NCI-H82 treated with DMSO at 0.1 percent for 48 hours (cell line): ENCODE measurements at regions not wholly inside any gene's neighbourhood (a gene's known extent, or its start where the extent isn't known, plus 50 kb on each side); places are given as distances from the start of the nearest gene placed in this dataset.
"Not testable (repeated sequence)": the region's sequence is repeated elsewhere in the genome, so short reads cannot be mapped to it uniquely, and the experiment has no call there.

Experiments
- DNase-seq: peaks from one replicate; lab custom pipeline; 2025; ENCODE audit not compliant: unreplicated experiment; lab: John Stamatoyannopoulos, UW

DNA sequence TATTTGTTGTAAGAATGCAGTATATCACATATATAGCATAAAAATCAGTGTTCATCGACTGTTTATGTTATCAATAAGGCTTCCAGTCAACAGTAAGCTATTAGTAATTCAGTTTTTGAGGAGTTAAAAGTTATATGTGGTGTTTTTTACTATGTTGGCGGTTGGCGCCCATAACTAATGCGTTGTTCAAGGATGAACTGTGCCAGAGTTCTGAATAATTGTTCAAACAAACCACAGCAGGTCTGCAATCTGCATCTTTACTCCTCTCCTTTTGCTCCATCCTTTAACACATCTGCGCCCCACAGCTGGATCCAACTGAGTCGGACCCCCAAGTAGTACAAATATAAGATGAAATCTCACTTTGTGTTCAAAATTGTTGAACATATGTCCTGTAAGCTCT, 836.1 kb downstream of the LTN1 start:
- DNase-seq: no peak

DNA sequence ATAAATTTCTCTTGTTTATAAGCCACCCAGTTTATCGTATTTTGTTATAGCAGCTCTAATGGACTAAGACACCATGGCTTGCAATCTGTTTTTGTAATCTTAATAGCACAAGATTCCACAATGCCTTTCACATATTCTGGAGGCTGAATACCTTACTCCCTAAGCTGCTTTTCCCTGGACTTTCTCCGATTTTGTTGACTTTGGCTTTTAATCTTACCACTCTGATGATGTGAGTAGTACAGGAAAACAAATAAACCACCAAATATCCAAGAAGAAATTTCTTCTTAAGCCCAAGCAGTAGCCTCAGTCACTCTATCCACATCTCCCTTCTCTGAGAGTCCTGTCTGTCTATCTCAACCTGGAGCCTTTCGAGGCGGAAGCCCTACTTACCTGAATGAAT, 838.6 kb downstream of the LTN1 start:
- no peak for DNase-seq

DNA sequence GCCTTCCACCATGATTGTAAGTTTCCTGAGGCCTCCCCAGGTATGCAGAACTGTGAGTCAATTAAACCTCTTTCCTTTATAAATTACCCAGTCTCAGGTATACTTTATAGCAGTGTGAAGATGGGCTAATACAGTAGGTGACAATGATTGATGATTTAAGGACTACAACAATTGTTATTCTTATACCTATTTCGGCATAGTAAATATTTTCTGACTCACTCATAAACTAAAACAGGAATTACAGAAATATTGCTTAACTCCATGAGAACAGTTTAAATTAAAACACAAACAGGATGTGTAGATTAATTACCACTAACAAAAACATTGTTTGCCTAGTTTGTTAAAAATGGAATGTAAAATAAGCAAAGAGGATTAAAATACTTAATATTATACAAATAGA, 839.9 kb downstream of the LTN1 start:
- DNase-seq: no peak

DNA sequence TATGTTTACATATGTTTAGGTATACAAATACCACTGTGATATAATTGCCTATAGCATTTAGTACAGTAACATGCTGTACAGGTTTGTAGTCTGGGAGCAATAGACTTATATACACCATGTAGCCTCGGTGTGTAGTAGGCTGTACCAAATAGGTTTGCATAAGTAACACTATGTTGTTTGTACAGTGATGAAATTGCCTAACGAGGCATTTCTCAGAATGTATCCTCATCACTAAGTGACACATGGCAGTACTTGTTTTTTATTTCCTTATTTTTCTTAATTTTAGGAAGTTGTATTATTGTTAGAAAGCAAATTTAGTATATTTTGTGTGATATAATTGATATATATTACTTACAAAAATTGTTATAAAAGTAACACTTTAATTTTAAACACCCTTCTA, 840.9 kb downstream of the LTN1 start:
- DNase-seq: no peak

DNA sequence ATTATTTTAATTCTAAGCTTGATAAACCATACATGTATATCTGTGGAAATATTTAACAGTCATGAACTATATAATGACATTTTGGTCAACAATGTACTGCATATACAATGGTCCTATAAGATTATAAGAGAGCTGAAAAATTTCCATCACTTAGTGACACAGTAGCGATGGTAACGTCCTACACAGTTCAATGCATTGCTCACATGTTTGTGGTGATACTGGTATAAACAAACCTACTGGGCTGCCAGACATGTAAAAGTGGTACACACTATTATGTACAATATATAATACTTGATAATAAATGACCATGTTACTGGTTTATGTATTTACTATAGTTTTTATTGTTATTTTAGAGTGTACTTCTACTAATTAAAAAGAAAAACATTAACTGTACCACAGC, 841.9 kb downstream of the LTN1 start:
- no peak for DNase-seq

DNA sequence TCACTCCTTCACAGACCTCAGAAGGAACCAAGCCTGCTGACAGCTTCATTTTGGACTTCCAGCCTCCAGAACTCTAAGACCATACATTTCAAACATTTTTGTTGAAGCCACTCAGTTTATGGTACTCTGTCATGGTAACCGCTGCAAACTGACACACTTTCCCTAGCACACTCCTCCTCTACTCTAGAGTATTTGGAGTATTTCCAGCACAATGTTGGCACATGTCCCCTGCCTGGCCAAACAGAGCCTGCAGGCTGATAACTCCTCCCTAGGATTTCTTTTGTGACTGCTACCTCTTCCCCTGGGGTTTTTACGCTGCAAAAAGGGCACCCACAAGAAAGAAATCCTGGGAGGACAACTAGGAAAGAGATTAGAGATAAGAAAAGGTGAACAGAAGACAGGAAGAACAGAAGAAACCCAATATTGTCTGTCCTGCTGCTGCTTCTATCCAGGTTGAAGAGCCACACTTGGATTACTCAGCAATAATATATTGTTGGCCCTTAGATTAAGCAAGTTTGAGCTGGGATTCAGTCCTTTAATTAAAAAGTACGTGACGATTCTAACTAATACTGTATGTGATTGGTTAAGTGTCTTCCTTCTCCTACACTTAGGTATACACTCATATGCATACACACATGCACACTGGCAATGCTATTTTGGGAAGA, 844.1 kb downstream of the LTN1 start:
- DNase-seq: no peak

DNA sequence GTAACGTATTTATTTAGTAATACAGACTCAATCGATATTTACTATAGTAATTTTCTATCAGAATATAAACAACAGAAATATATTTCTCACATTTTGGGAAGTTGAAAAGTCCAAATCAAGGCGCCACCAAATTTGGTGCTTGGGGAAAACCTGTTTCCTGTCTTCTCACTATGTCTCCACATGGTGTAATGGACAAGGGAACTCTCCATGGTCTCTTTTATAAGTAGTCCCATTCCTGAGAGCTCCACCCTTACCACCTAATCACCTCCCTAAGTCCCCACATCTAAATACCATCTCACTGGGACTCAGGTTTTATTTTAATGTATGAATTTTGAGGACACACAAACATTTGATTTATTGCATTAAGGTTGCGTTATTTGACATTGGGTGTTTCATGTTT, 848.0 kb downstream of the LTN1 start:
- no peak for DNase-seq

DNA sequence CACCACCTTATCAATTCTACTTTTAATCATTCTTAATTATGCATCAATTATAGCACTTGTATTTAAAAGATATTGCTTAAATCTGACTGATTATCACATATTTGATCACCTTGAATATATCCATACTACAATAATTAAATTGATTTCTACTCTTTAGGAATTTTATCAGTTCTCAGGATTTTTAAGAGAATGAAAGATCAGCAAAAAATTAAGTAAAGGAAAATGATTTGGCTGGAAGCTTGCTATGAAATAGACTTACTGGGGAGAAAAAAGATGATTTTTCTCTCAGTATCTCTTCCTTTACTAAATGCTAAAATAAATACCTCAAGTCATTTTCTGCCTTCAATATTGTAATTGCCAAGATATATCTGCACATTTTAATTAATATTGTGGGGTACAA, 848.6 kb downstream of the LTN1 start:
- no peak for DNase-seq

DNA sequence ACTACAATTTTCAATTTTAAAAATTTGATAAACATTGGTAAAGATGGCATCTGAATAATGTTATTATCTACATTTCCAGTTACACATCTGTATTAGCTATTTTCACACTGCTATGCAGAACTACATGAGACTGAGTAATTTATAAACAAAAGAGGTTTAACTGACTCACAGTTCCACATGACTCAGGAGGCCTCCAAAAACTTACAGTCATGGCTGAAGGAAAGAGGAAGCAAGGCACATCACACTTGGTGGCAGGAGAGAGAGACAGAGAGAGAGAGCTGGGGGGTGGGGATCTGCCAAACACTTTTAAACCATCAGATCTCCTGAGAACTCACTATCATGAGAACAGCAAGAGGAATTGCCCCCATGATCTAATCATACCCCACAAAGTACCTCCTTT, 850.0 kb downstream of the LTN1 start:
- no peak for DNase-seq

DNA sequence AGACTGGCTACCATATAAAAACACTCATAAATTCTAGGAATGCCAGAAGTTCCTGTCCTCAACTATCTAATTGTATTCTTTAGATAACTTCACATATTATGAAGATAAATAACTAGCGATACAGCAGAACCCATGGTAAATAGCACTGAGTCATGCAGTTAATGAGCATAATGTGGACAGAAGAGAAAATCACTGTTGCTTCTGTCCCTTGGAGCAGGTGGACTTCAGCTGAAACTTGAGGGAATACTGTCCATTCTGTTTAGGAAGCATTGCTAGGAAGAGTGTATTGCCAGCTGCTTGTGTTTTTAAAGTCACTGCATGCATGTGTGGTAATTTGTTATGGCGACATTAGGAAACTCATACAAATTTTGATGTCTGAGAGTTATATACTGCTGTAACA, 854.4 kb downstream of the LTN1 start:
- no peak for DNase-seq

DNA sequence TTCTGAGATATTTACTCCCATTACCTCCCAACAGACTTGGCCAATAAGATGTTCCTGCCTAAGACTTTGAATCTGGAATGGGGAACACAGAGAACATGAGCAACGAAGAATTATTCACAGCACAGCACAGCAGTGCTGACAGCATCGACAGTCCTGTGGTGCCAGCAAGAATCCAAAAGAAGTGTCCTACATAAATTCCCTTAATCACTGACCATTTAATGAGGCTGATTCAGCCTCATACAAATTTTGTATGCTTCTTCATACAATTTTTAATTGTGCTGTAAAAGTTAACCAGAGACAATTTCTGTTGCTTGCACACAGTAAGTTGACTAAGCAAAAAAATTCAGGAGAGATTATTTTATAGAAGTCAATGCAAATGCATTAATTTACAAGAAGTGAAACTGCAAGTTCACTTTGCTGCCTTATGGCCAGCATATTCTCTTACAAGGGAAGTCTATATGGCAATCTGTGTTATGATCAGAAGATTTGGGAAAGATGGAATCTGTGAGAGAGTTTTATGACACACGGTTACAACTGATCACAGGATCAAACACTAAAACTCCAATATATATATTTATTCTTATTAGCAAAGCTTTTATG, 855.9 kb downstream of the LTN1 start:
- no peak for DNase-seq

DNA sequence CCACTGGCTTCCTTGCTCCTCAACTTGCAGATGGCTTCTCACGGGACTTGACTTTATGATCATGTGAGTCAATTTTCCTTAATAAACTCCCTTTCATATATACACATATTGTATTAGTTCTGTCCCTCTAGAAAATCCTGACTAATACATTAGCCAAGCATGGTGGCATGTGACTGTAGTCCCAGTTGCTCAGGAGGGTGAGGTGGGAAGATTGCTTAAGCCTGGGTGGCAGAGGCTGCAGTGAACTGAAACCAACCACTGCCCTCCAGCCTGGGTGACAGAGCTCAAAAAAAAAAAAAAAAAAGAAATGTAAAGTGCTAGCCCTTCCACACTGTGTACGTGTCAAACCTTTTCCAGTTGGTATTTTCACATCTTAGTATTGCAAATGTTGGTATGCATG, 857.0 kb downstream of the LTN1 start:
- DNase-seq: no peak

DNA sequence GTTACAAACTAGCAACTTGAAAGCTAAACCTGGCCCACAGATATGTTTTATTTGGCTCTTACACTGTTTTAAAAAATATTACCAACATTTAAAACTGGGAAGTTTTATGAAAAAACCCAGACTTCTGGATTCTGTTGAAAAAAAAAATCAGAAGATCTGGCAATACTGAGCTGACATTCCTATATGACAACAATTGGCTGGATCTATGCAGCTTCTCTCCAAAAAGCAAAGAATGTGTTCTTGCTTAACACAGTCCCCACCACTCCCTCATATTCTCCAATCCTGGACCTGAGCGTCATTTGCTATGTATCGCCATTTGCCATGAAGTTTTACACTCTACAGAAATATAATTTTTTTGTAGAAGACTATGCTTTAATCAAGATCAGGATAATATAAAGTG, 859.6 kb downstream of the LTN1 start:
- DNase-seq: no peak

DNA sequence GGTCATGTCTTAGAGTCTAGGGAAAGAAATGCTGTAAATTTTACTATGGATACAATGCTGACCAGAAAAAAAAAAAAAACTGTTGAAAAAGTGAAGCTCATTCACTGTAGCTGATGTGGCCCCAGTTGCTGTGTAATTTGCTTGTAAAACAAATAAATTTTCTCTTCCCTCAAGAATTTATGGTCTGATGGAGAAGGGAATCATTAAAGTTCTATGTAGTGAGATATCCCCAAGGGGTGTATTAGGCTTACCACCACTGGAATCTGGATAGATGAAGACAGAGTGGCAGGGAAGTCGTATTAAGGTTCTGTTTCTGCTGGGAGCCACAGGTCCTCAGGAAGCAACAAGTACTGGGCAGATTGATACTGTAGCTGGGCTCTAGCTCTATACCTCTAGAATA, 860.0 kb downstream of the LTN1 start:
- no peak for DNase-seq

DNA sequence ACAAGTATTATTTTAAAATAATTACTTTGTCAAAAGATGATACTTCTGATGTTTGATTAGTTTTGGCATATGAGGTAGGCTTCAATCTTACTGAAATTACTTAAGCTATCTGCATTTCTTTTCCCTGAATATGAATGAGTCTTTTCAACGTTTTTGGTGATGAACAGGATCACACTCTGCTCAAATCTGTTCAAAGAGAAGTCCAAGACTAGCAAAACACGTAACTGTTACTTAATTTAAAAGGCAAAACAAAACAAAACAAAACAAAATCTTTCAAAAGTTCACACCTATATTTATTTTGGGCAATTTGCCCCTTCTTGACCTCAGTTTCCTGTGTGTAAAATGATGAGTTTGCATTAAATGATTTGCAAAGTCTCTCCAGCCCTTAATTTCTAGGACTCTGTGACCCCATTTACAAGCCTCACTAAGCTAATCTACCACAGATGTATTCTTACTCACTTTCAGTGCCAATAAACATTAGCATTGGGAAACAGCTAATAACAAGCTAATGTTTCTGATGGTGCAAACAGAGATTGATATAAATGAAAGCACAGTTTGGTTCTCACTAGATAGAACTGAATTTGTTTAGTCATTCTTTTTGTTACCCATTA, 865.4 kb downstream of the LTN1 start:
- DNase-seq: no peak

DNA sequence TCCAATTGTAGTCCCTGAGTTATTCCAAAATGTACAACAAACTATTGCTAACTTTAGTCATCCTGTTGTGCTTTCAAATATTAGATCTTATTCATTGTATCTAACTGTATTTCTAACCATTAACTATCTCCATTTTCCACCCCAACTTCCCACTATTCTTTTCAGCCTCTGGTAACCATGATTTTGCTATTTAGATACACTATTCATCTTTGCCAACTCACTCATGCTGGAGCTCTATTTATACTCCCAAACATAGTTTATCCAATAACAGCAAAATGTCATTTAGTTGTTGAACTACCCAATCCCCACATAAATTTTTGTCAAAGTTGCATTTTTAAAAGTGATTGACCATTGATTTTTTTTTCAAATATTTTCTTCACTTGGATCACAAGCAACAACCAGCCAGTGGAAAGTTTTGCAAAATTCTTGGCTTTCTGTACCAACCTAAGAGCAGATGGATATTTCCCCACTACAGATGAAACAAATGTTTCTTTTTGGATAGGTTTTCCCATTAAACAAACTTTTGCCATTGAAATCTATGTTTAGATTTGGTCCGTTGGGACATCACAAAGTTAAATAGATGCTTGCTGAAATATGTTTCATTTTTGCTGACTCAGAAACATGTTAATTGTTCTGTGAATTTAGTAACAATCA, 866.0 kb downstream of the LTN1 start:
- DNase-seq: no peak

DNA sequence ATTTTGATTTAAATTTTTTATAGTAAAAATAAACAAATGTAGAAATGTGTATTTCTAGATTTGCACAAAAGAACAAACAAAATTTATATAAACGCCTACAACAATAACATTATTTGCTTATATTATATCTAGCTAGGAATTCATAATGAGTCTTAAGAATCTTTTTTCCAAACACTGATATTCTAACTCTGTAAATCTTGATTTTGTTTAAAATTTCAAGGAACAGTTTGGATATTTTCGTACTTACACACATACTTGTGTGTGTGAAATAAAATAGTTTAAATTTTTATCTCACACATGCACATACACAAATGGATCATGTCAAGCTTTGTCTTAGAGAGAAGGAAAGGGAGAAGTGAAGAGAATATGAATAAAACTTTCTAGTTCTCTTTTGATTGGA, 868.1 kb downstream of the LTN1 start:
- no peak for DNase-seq

DNA sequence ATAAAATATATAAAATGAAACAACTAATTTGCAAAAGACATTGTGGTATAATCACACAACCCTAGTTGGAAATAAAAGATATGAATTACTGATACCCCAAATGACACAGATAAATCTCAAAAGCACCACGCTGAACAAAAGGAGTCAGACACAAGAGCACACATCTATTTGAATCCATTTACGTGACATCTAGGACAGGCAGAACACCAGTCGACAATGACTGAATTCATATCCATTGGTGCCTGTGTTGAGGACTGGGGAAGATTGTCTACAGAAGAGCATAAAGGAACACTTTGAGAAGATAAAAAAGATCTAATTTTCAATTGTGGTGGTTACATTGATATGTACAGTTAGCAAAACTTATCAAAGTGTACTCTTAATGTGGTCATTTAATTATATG, 874.1 kb downstream of the LTN1 start:
- DNase-seq: no peak

DNA sequence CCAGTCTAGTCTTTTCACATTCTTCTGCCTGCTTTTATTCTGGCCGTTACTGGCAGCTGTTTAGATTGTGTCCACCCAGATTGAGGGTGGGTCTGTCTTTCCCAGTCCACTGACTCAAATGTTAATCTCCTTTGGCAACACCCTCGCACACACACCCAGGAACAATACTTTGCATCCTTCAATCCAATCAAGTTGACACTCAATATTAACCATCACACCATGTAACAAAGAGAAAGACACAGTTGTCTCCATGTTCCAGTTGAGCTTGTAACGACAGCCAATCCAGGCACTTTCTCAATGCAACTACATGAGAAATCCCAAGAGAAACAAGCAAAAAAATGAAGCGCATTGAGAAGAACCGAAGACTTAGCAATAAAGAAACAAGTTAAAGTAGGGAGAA, 877.7 kb downstream of the LTN1 start:
- not testable (repeated sequence) for DNase-seq

DNA sequence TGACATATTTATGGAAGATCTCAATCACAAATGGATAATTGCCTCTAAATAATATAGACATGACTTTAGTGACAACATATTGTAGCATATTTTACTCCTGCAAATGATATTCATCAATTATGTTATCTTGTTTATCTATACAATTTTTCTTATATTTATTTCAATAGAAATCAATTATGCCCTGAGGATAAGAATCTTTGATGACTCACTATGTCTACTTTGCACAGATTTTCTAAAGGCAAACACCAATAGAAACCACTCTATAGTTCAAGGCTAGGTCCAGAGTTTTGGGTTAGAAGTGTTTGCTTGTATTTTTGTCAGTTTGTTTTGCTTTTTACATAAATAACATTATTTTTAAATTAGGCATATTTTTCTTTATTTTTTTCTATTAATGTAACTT, 879.0 kb downstream of the LTN1 start:
- DNase-seq: no peak

DNA sequence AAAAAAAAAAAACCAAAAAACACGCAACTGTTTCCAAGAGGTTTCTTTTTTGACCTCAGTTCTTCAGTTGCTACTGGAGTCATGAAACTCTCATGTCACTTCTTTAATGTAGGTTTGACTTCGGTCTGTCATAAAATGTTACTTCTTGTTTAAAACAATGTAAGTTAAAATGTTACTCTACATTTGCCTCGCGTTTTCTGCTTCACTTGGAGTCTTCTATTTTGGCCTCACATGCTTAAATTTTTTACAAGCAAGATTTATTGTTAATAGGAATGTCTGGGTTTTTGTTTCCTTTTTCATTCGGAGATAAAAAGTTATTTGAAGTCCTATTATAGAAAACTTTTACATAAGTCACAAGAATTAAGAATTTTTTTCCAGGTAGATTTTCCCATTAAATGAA, 880.2 kb downstream of the LTN1 start:
- no peak for DNase-seq

DNA sequence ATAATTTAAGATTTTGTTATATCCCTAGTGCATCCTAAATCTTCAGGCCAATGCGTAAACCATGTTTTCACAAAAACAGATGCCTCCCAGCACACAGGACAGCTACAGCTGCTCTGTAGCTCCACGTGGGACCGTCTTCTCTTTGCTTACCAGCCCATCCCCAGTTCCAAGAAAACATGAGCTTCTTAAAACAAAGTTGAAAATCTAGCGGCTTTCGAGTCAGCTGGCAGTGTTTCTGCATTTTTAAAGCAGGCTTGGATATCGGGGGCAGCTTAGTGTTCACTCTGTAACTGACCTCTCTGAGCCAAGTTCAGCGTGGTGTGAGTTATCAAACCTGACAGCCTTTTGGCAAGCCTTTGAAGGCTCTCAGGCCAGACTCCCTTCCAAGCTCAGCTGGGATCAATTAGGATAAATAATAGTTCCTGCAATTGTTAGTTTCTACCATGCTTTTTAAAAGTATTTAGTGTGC, 881.5 kb downstream of the LTN1 start:
- no peak for DNase-seq
